GM19324 (cell line): ENCODE measurements at regions not wholly inside any gene's neighbourhood (a gene's known extent, or its start where the extent isn't known, plus 50 kb on each side); places are given as distances from the start of the nearest gene placed in this dataset.
A peak's percentile ranks its signal among the peaks of the same experiment; 100 is the strongest.

Source experiments
- ATAC-seq: cut with Tn5 transposase; IDR thresholded peaks from one replicate; pipeline ENCODE4 v1.9.1; 2021; ENCODE audit warnings: mild to moderate bottlenecking, moderate library complexity; ENCODE audit not compliant: unreplicated experiment, low FRiP score

- peak; percentile 55 for ATAC-seq
Measured at GRCh38 chr2:152815634-152816257, 97.3 kb downstream of the ARL6IP6 start.

- no peak for ATAC-seq
Measured at GRCh38 chr2:152814475-152815030, 96.1 kb downstream of the ARL6IP6 start.

GRCh38 chr2:152813351-152813750 lies 94.9 kb downstream of the ARL6IP6 start:
- no peak for ATAC-seq
